GM18867 (cell line): ENCODE measurements at regions not wholly inside any gene's neighbourhood (a gene's known extent, or its start where the extent isn't known, plus 50 kb on each side); places are given as distances from the start of the nearest gene placed in this dataset.

Experiments used
- ATAC-seq: cut with Tn5 transposase; IDR thresholded peaks from one replicate; pipeline ENCODE4 v1.9.1; 2021; ENCODE audit warnings: mild to moderate bottlenecking, moderate library complexity; ENCODE audit not compliant: unreplicated experiment

DNA sequence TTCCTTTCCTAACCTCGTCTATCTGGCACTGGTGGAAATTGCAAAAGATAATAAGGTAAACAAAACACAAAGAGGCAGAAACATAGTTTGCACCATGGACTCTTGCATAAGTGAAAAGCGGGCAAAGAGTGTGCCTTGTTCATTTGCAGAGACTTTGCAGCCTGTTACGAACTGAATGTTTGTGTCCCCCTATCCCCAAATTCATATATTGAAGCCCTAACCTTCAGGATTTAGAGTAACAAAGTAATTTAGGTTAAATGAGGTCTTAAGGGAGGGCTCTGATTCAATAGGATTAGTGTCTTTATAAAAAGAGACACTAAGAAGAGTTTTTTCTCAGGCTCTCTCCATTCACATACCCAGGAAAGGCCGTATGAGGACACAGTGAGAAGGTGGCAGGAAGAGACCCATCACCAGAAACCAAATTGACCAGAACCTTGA, 52.1 kb upstream of the FAM169A start:
- no peak for ATAC-seq

- no peak for ATAC-seq
These were observed 50.9 kb upstream of the FAM169A start for GRCh38 chr5:74916831-74917710.
